K562 (cell line): ENCODE measurements at regions not wholly inside any gene's neighbourhood (a gene's known extent, or its start where the extent isn't known, plus 50 kb on each side); places are given as distances from the start of the nearest gene placed in this dataset.

Experiments
- ATAC-seq: fragments of 200-7000 bp; cut with Tn5 transposase; 3 replicates; pipeline ENCODE4 v1.9.1; 2020; ENCODE audit warnings: moderate library complexity
- BruUV-seq: library from RNA; stranded (reverse); fragments of 400-500 nt; replicated peaks from 2 replicates; lab custom pipeline; 2021; lab: Mats Ljungman, UMichigan
- CTCF ChIA-PET: fragments of 300-600 bp; formaldehyde crosslinking; extraction: SDS; loops from one replicate; lab custom pipeline; 2021; ENCODE audit warnings: low intra/inter-chr PET ratio; lab: Yijun Ruan, JAX
- POLR2A ChIA-PET: fragments of 300-600, 350-650 bp; sonication (Branson Sonifier 250); formaldehyde crosslinking; extraction: SDS; loops from one replicate; lab custom pipeline; 2021; ENCODE audit warnings: antibody characterized with exemption, inconsistent platforms; lab: Yijun Ruan, JAX
- DNase-seq, 4 experiments: peaks; one replicate each; pipeline versions ENCODE4 v3.0.0 to v3.0.0-alpha.2; 2011 to 2018; ENCODE audit warnings: low spot score in 3 of 4, mixed read lengths in 3 of 4; ENCODE audit errors: extremely low read depth in 1 of 4
- FAIRE-seq: peaks from 2 replicates; lab custom pipeline; 2011; peaks lifted over from hg19 to GRCh38; lab: Jason Lieb, UNC
- H2AFZ ChIP-seq: 2 replicates; pipeline ENCODE4 v1.6.0; 2011; ENCODE audit warnings: low read depth, low read length, control low read depth, inconsistent platforms
- H3K27ac ChIP-seq: fragments of 200-600 bp; 3 replicates; pipeline ENCODE4 v1.8.0; 2011; ENCODE audit warnings: low read depth, mild to moderate bottlenecking, control low read depth, inconsistent platforms, low read length, moderate library complexity, mixed read lengths; ENCODE audit errors: extremely low read depth
- H3K27me3 ChIP-seq, 2 experiments: fragments of 300-600 bp in 1 of 2; 2 replicates in 1 of 2; 3 replicates in 1 of 2; pipeline versions ENCODE4 v1.6.0 to v1.8.0; 2011; ENCODE audit warnings: inconsistent platforms in 2 of 2, low read length in 2 of 2, mild to moderate bottlenecking in 1 of 2, mixed read lengths in 1 of 2, moderate library complexity in 1 of 2; ENCODE audit not compliant: control insufficient read depth in 2 of 2, insufficient read depth in 2 of 2
- H3K36me3 ChIP-seq: fragments of 300-600 bp; 3 replicates; pipeline ENCODE4 v1.8.0; 2011; ENCODE audit warnings: mild to moderate bottlenecking, low read length, inconsistent platforms; ENCODE audit not compliant: control insufficient read depth, insufficient read depth
- H3K4me1 ChIP-seq, 2 experiments: fragments of 200-600 bp in 1 of 2; replicated peaks in 1 of 2; 2 replicates in 1 of 2; 3 replicates in 1 of 2; pipeline versions ENCODE4 v1.5.1 to v1.8.0; 2011; ENCODE audit warnings: inconsistent platforms in 2 of 2, low read length in 2 of 2, mild to moderate bottlenecking in 1 of 2, mixed read lengths in 1 of 2, moderate library complexity in 1 of 2; ENCODE audit not compliant: control insufficient read depth in 2 of 2, insufficient read depth in 2 of 2
- H3K4me2 ChIP-seq: 2 replicates; pipeline ENCODE4 v1.6.1; 2011; ENCODE audit warnings: low read length, control low read depth, inconsistent platforms, mixed read lengths; ENCODE audit not compliant: insufficient read depth
- H3K4me3 ChIP-seq: fragments of 200-600 bp; sonication (generic), shearing (Covaris generic); 2 replicates; pipeline ENCODE4 v1.5.1; 2016; ENCODE audit warnings: control low read depth, inconsistent platforms
- H3K79me2 ChIP-seq: fragments of 200-600 bp; 3 replicates; pipeline ENCODE4 v1.8.0; 2011; ENCODE audit warnings: low read length, inconsistent platforms; ENCODE audit not compliant: control insufficient read depth, insufficient read depth
- H3K9ac ChIP-seq, 2 experiments: 2 replicates each; pipeline versions ENCODE4 v1.6.0 to v1.6.1; 2011; ENCODE audit warnings: low read depth in 2 of 2, low read length in 2 of 2, control low read depth in 1 of 2, inconsistent platforms in 1 of 2, mild to moderate bottlenecking in 1 of 2, mixed read lengths in 1 of 2; ENCODE audit not compliant: insufficient read depth in 1 of 2
- H3K9me1 ChIP-seq: one replicate; pipeline ENCODE4 v1.6.0; 2011; ENCODE audit warnings: inconsistent platforms, mild to moderate bottlenecking, low read length, moderate library complexity; ENCODE audit not compliant: control insufficient read depth, insufficient read depth
- H3K9me3 ChIP-seq: replicated peaks from 2 replicates; pipeline ENCODE4 v1.5.1; 2011; ENCODE audit warnings: low read depth, low read length, inconsistent platforms; ENCODE audit not compliant: control insufficient read depth, insufficient read depth
- H4K20me1 ChIP-seq: replicated peaks from 2 replicates; pipeline ENCODE4 v1.6.1; 2011; ENCODE audit warnings: low read length, inconsistent platforms, mixed read lengths; ENCODE audit not compliant: control insufficient read depth, insufficient read depth
- CHAMP1 ChIP-seq: fragments of 450-650 bp; IDR thresholded peaks from 2 replicates; pipeline ENCODE4 v1.6.1; 2016; ENCODE audit warnings: mild to moderate bottlenecking
- DNMT1 ChIP-seq: fragments of 450-650 bp; IDR thresholded peaks from 2 replicates; pipeline ENCODE4 v1.6.1; 2016; ENCODE audit warnings: antibody characterized with exemption, mild to moderate bottlenecking
- FOXK1 ChIP-seq: sonication (generic); formaldehyde crosslinking; IDR thresholded peaks from 2 replicates; pipeline ENCODE4 v1.8.0; 2022; ENCODE audit warnings: missing genetic modification reagents, mild to moderate bottlenecking, borderline replicate concordance
- POLR2G ChIP-seq: fragments of 200-400 bp; formaldehyde crosslinking; IDR thresholded peaks from 2 replicates; pipeline ENCODE4 v1.6.1; 2017; ENCODE audit warnings: low read depth, mild to moderate bottlenecking, antibody characterized with exemption, low read length, moderate library complexity
- RERE ChIP-seq: sonication (generic); formaldehyde crosslinking; IDR thresholded peaks from 2 replicates; pipeline ENCODE4 v1.8.0; 2023; ENCODE audit warnings: missing genetic modification reagents, mild to moderate bottlenecking, borderline replicate concordance
- SLC30A9 ChIP-seq: fragments of 250-450 bp; sonication (Bioruptor Pico); IDR thresholded peaks from 2 replicates; pipeline ENCODE4 v1.8.0; 2022; ENCODE audit warnings: mild to moderate bottlenecking, moderate library complexity
- SPI1 ChIP-seq: IDR thresholded peaks from 2 replicates; pipeline ENCODE4 v1.6.1; 2011; ENCODE audit warnings: low read depth, low read length, control low read depth, borderline replicate concordance
- THRB ChIP-seq: fragments of 450-650 bp; formaldehyde crosslinking; conservative IDR thresholded peaks from 2 replicates; pipeline ENCODE4 v1.4.0; 2022; ENCODE audit warnings: mild to moderate bottlenecking, missing genetic modification characterization
- YY1 ChIP-seq, 3 experiments: IDR thresholded peaks; 2 replicates each; pipeline ENCODE4 v1.6.1; 2011; ENCODE audit warnings: low read length in 2 of 3, mild to moderate bottlenecking in 2 of 3, moderate library complexity in 2 of 3, borderline replicate concordance in 1 of 3, control low read depth in 1 of 3, low read depth in 1 of 3; ENCODE audit not compliant: insufficient read depth in 3 of 3, insufficient replicate concordance in 2 of 3, control insufficient read depth in 1 of 3, insufficient read length in 1 of 3; ENCODE audit errors: extremely low read depth in 1 of 3
- ZBTB17 ChIP-seq: fragments of 450-650 bp; formaldehyde crosslinking; IDR thresholded peaks from 2 replicates; pipeline ENCODE4 v1.4.0; 2020; ENCODE audit warnings: mild to moderate bottlenecking
- ZNF280B ChIP-seq: fragments of 250-450 bp; sonication (Bioruptor Pico); IDR thresholded peaks from 2 replicates; pipeline ENCODE4 v1.5.1; 2021; ENCODE audit warnings: mild to moderate bottlenecking
- WGBS: fragments of 100-300 bp; shearing (Covaris generic); methylation state at CpG from one replicate; pipeline ENCODE4 v1.1.6; 2016; ENCODE audit warnings: low coverage, mixed read lengths; ENCODE audit not compliant: insufficient coverage; ENCODE audit errors: missing lambda C conversion rate; 5-methylcytosine and 5-hydroxymethylcytosine counted together
- in situ Hi-C: fragments of 300-500 bp; cut with MboI; formaldehyde crosslinking; loops from 4 replicates; pipeline ENCODE4 v1.15.0; 2018; ENCODE audit warnings: inconsistent platforms, mixed read lengths
- intact Hi-C: fragments of 100-400 bp; cut with micrococcal nuclease; formaldehyde crosslinking; loops from 2 replicates; pipeline ENCODE4 v1.14.2; 2022

GRCh38 chr5:68054638-68055037 is 160.9 kb upstream of the PIK3R1 start:
- TF ChIP-seq DNMT1 = no peak
- no peak for TF ChIP-seq SLC30A9 (CRISPR knock-in tag)
- TF ChIP-seq ZBTB17 (CRISPR knock-in tag) = no peak
- TF ChIP-seq CHAMP1 = no peak
- TF ChIP-seq YY1 (IDR thresholded peaks at IDR 0.05; ENCODE audit: borderline replicate concordance in 1 of 3, control insufficient read depth in 1 of 3, extremely low read depth in 1 of 3, insufficient read depth in 3 of 3, insufficient read length in 1 of 3, insufficient replicate concordance in 2 of 3, low read depth in 1 of 3, low read length in 2 of 3) = no peak
- no peak for TF ChIP-seq RERE
- no peak for TF ChIP-seq THRB
- no peak for TF ChIP-seq ZNF280B
- no peak for TF ChIP-seq SPI1
- TF ChIP-seq POLR2G = no peak
- no peak for TF ChIP-seq FOXK1 (CRISPR knock-in tag)
- 0% methylated on average over 4 of the region's 4 CpGs for WGBS
- Histone ChIP-seq H3K9me3 (no peaks in the 10 kb centered on the region), H3K9ac (no peak overlapping the region), H3K27me3 (no peaks in the 10 kb centered on the region), H3K4me2 (no peak overlapping the region), H3K79me2 (no peaks in the 10 kb centered on the region), H3K4me3 (no peak overlapping the region), H3K27ac (no peak overlapping the region), H2AFZ (no peak overlapping the region), H3K4me1 (no peaks in the 10 kb centered on the region), H3K9me1 (no peaks in the 10 kb centered on the region), H4K20me1 (no peaks in the 10 kb centered on the region), H3K36me3 (no peaks in the 10 kb centered on the region)
- BruUV-seq = no TSS peak
- no peak for FAIRE-seq
- in situ Hi-C loops = no loop called here
- no peak for ATAC-seq
- no peak for DNase-seq
- ChIA-PET POLR2A (no interaction called here), CTCF (interaction anchor here (0.6 kb wide), 1 partner anchor 808 kb away, joined by 3 read pairs; no protein-coding TSS in a partner anchor)
- intact Hi-C loops = no loop called here
